H54 (cell line): ENCODE measurements at regions not wholly inside any gene's neighbourhood (a gene's known extent, or its start where the extent isn't known, plus 50 kb on each side); places are given as distances from the start of the nearest gene placed in this dataset.

ENCODE experiments used
- DNase-seq: peaks from one replicate; pipeline ENCODE4 v3.0.0; 2011; ENCODE audit warnings: low spot score, mixed read lengths; ENCODE audit not compliant: insufficient read length
- FAIRE-seq: peaks from 3 replicates; lab custom pipeline; 2011; peaks lifted over from hg19 to GRCh38; lab: Jason Lieb, UNC
- POLR2A ChIP-seq: IDR thresholded peaks from 2 replicates; pipeline ENCODE4 v1.6.1; 2011; ENCODE audit warnings: low read depth, mild to moderate bottlenecking, low read length

GRCh38 chr4:14837860-14838259 is 164.4 kb upstream of the CPEB2 start:
- TF ChIP-seq POLR2A: no peak
- FAIRE-seq (no peak), DNase-seq (no peak)

GRCh38 chr4:14841801-14842768 is 160.2 kb upstream of the CPEB2 start:
- TF ChIP-seq POLR2A: no peak
- DNase-seq (peak; percentile 22), FAIRE-seq (peak; percentile 81)

DNA sequence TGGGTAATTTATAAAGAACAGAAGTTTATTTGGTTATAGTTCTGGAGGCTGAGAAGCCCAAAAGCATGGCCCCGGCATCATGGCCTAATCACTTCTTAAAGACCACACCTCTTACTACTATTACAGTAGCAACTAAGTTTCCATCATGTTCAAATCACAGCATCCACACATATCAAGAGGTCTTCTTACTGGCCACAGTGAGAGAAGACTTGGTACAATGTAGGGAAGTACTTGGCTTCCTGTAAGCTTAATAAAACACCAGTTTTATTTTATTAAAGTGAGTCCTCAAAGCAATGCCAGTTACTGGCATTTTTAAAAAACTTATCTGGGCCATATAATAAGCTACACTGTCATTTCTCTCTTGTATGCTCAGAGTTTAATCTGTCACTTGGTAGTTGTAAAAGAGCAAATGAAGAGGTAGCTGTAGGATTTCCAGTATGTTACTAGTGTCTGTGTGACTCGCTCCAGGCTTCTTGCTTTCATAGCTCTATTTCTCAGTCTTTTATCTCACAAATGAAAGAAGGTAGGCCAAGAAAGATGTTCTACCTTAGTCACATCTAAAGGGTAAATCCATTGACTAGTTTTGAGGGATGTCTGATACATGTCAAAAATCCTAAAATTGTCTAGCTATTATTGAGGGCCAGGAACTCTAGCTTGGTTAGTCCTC is 159.2 kb upstream of the CPEB2 start:
- no peak for FAIRE-seq
- no peak for TF ChIP-seq POLR2A
- no peak for DNase-seq

DNA sequence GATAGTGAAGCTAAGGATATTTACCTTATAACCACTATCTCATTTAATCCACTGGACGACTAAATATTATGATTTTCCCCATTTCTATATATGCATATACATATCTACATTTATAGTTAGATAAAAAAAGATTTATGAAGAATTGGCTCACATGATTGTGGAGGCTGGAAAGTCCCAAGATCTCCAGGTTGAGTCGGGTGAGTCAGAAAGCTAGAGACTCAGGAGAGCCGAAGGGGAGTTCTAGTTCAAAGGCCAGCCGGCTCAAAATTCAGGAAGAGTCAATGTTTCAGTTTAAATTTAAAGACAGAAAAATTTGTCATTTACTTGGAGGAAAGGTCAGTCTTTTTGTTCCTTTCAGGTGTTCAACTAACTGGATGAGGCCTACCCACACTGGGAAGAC is 158.2 kb upstream of the CPEB2 start:
- DNase-seq: no peak
- TF ChIP-seq POLR2A: no peak

DNA sequence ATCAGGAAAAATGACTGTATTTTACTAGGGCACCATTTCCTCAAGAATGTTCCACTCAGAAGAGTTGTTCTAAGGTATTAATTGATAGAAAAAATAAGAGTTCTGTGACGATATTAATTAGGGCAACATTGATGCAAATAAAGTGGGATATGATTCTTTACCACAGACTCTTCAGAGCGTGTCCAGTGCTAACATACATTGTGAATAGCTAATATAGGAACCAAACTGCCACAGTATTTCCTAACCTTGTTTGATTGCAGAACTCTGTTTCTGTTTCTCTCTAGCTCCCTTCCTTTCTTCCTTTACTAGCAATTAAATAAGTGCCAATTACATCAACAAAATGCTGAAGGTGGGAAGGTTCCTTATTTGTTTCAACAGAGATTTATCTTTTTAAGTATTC is 154.1 kb upstream of the CPEB2 start:
- no peak for TF ChIP-seq POLR2A
- DNase-seq (no peak), FAIRE-seq (no peak)

More for the DNA sequence above, 158.2 kb upstream of the CPEB2 start:
- no peak for FAIRE-seq

DNA sequence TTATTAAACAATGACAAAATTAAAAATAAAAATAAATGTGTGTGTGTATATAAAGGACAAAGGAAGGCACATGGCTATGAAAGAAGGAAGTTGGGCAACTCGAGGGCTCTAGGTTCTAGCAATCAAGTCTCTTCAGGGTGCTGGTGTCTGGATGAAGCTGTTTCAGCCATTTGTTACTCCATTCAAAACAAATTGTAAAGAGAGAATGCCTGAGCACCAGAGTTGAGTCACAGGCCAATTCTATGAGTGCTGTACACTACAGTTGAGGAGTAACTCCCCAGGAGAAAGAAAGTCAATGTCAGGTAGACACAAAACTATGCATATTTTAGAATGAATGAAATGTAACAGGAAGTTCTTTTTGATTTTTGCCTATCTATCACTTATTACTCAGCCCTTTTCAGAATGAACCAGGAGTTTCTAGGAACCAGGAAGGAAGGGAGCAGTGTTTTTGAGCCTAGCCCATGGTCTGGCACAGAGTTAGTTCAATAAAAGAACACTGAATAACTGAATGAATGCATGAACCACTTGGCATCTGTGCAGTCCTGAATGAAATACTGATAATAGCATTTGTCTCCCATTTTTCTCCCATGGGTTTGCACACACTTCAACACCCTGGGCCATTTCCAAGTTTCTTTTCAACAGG is 151.7 kb upstream of the CPEB2 start:
- DNase-seq: no peak
- no peak for TF ChIP-seq POLR2A
- no peak for FAIRE-seq

GRCh38 chr4:14853176-14853943 is 148.9 kb upstream of the CPEB2 start:
- FAIRE-seq (no peak), DNase-seq (peak; percentile 20)
- no peak for TF ChIP-seq POLR2A

DNA sequence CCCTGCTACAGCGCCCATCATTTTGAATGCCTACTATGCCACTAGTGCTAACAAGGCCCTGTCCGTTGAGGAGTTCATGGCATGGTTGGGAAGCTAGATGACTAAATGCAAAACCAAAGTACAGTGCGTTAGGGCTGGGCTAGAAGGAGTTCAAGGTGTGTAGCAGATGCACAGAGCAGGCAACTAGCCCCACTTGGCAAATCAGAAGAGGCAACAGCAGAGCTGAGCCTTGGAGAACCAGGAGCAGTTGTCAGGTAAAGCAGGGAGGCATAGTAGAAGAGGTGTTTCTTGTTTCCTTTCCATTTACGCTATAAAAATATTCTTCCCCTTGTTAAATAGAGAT is 146.6 kb upstream of the CPEB2 start:
- FAIRE-seq (no peak), DNase-seq (no peak)
- no peak for TF ChIP-seq POLR2A

DNA sequence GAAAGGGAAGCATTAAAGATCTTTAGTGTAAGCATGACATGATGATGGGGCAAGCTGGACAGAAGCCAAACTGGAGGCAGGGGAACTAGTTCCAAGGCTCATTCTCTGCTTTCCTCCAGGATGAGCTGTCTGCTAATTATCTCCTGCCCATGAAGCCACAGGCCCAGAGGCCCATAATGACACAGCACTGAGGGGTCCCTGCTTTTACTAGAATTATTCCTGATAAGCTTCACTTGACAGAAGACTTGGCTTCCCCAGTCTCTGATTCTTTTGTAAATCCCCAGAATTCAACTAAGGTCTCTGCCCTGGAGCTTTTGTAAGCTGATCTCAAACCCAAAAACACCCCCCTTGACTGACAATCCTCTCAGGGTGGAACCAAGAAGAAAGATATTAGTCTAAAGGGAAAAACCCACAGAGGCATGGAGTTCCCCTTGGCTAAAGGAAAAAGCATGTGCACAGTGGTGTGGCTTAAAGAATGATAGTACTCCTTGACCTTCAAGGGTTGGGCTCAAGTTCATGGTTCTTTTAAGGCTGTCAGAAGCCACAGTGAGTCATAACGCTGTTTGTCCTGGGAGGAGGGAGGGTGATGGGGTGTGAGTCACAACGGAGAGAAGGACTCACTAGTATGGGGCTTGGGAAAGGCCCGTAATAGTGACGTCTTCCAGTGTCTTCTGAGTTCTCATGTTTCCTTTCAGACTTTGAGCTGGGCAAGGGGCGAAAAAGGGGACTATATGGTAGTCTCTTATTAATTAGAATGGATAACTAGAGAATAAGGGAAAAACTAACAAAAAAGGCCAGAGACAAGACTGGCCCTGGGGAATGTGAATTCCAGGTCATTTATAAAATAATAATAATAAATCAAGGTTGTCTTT is 146.0 kb upstream of the CPEB2 start:
- no peak for TF ChIP-seq POLR2A
- DNase-seq: peak; percentile 50
- peak; percentile 92 for FAIRE-seq

GRCh38 chr4:14856934-14857235 is 145.4 kb upstream of the CPEB2 start:
- no peak for TF ChIP-seq POLR2A
- FAIRE-seq (no peak), DNase-seq (no peak)

- FAIRE-seq (no peak), DNase-seq (no peak)
- no peak for TF ChIP-seq POLR2A
Measured at GRCh38 chr4:14857475-14857874, 144.8 kb upstream of the CPEB2 start.

DNA sequence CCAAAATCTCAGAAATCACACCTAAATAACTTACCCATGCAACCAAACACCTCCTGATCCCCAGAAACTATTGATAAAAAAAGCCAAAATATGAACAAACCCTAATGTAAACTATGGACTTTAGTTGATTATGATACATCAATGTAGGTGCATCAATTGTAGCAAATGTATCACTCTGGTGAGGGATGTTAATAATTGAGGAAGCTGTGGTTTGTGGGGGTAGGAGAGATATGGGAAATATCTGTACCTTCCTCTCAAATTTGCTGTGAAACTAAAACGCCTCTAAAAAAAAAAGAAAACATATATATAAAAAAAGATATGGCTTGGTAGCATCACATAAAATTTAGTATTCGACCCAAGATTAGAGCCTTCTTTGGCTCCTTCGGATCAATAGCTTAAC is 144.3 kb upstream of the CPEB2 start:
- no peak for TF ChIP-seq POLR2A
- DNase-seq (no peak), FAIRE-seq (no peak)

DNA sequence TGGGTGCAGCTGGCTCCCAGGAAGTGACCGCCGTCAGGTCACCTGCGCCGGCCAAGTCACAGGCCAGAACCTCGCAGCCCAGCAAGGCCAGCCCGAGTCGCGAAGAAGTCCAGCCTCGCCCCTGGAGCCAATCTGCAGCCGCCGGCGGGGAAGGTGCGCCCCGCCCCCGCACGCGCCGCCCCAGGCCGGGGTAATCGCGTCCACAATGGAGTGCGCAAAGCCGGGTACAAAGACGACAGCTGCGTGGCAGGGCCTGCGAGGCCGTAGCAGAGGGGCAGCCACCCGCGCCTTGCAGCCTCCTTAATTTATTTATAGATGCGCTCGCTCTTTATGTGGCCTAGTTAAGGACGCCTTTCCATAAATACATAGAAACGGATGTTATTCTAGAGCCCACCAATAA is 139.4 kb upstream of the CPEB2 start:
- no peak for TF ChIP-seq POLR2A
- no peak for FAIRE-seq

More for the DNA sequence above, 139.4 kb upstream of the CPEB2 start:
- DNase-seq: no peak
